ENCODE measurements at regions not wholly inside any gene's neighbourhood (a gene's known extent, or its start where the extent isn't known, plus 50 kb on each side); places are given as distances from the start of the nearest gene placed in this dataset.

DNA sequence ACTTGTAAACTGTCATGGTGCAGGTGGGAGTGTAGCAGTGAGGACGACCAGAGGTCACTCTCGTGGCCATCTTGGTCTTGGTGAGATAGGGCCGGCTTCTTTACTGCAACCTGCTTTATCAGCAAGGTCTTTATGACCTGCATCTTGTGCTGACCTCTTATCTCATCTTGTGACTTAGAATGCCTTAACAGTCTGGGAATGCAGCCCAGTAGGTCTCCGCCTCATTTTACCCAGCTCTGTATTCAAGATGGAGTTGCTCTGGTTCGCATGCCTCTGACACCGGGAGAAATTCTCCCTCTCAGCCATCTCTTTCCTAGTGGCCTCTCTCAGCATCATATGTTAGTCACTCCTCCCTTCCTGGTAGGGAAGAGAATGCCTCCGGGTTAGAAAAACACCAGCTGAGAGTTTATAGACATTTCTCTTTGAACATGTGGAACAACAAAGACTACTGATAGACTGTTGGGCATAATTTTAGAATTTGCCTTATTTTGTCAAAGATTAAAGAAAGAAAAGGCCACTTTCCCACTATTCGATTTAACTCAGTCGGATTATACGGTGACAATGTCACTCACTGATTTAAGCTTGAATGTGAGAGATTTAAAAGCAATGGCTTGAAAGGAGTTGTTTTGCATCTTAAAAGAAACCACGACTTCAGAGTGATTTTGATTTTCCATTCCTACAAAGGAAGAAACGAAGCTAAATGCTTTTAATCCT is 67.9 kb upstream of the SNX9 start:
- DNase-seq (ENCODE audit: low spot score) = no peak
- intact Hi-C loops (cut with DNase I) = loop anchor here (5.0 to 10.0 kb wide), 3 partner anchors 88 to 310 kb away; no protein-coding TSS in a partner anchor

DNA sequence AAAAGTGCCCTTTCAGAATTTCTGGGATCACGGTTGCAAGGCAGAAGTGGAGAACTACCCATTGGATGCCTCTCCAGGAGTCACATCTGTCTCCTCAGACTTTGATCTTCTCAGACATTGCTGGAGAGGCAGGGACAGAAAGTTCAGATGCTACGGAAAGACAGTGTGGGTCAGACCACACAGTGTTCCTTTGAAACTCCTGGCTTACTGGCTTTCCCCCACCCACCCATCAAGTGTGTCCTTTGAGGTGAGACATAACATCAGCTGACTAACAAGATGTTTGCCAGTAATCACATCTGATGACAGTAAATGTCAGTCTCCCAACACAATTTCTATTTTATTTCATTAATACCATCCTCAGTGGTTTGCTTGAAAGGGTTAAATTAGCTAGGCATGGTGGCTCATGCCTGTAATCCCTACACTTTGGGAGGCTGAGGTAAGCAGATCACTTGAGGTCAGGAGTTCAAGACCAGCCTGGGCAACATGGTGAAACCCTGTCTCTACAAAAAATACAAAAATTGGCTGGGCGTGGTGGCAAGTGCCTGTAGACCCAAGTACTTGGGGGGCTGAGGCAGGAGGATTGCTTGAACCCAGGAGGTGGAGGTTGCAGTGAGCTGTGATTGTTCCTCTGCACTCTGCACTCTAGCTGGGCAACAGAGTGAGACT is 67.2 kb upstream of the SNX9 start:
- DNase-seq (ENCODE audit: low spot score) = no peak
- intact Hi-C loops (cut with DNase I) = loop anchor here (5.0 to 10.0 kb wide), 3 partner anchors 89 to 309 kb away; no protein-coding TSS in a partner anchor

DNA sequence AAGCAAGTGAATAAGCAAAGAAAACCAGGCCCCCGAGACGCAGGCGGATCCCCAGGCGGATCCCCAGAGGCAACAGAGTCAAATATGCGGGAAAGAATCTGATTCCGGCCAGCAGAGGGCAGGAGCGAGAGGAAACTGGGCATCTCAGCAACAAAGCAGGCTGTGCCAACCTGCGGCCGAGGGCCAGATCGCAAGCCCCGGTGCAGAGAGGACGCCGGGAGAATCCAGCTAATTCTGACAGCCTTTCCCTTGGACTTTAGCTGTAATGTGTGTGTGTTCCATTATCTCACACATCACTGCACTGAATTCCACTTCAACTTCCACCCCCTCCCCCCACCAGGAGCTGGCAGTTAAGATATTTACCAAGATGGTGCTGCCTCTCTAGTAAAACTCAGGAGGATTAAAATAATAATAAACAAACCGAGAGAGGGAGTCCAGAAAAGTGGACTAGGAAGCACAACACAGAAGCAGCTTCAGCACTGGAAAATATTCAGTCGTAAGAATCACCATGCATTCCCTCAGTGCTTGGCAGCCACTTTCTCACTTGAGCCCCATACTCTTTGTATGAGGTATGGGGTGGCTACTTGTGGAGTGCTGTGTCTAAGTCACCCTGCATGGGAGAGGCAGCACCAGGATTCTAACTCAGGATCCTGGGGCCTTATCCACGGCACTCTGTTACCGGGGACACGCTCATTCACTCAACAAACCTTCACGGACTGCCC is 66.2 kb upstream of the SNX9 start:
- DNase-seq (ENCODE audit: low spot score) = peak; percentile 88
- intact Hi-C loops (cut with DNase I) = loop anchor here (5.0 to 10.0 kb wide), 3 partner anchors 90 to 308 kb away; no protein-coding TSS in a partner anchor

DNA sequence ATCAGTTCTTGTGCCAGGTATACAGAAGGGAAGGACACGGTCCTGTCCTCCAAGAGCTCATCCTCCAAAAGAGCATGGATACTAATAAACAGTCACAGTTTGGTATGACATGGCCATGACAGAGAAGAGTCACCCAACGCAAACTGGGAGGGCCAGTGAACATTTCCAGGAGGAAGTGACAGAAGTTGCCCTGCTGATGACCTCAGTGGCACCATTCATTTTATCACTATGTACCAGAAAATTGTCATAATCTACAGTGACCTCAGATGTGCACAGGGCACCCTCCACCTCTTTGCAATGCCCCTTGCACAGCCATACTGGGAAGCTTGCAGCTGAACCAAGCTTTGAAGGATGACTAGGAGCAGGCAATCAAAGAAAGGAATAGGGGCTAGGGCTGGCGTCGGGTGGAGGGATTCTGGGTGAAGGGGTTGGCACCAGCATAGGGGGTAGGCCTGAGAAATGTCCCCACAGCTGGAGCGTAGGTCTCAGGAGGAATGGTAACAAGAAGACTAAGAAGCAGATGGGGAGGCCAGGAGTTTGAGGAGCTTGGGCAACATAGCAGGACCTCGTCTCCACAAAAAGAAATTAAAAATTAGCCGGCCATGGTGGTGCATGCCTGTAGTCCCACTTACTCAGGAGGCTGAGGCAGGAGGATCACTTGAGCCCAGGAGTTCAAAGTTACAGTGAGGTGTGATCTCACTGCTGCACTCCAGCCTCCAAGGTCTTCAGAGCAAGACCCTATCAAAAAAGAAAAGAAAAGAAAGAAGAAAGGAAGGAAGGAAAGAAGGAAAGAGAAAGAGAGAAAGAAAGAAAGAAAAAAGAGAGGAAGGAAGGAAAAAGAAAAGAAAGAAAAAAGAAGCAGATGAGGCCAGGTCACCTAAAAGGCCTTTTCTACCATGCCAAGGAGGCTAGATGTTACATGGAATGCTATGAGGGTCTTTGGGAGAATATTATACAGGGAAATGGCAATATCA is 65.3 kb upstream of the SNX9 start:
- DNase-seq (ENCODE audit: low spot score) = no peak
- intact Hi-C loops (cut with DNase I) = loop anchor here (5.0 to 10.0 kb wide), 3 partner anchors 90 to 307 kb away; no protein-coding TSS in a partner anchor

DNA sequence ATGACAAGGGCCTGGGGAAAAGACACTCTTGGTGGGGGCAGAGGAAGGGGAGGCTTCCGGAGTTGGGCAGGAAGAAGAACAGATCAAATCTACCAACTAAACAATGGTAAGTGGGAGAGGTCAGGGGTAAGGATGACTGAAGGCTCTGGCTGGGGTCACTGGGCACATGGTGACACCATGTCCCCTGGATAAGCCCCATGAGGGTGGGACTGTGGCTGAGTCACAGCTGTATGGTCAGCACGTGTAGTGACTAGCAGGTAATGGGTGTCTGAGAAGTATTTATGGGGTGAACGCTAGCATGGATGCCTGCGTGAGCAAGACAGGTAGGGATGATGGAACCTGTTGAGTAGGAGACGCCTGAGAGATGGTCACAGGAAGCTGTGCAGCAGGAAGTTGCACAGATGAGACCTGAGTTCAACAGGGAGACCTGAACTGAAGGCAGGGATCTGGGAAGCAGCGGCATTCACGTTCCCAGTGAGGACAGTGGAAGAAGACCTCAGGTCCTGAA is 64.5 kb upstream of the SNX9 start:
- no peak for DNase-seq (ENCODE audit: low spot score)

DNA sequence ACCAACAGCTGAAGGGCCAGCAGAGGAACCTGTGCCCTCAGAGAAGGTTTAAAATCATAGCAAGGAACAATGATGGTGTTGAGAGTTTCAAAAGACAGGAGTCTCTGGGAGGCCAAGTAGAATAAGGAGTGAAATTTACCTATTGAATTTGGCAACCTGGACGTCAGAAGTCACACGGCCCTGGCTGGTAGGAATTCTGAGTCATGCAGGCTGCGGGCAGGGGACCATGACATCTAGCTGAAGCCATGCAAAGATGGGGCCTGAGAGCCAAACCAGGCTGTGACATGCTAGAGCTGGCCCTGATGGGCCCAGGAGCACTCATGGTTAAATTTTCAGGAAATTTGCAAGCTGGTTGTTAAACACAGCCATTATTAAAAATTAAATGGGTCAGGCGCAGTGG is 64.0 kb upstream of the SNX9 start:
- intact Hi-C loops (cut with DNase I) = loop anchor here (5.0 to 10.0 kb wide), 3 partner anchors 92 to 306 kb away; no protein-coding TSS in a partner anchor

More for the DNA sequence above, 64.5 kb upstream of the SNX9 start:
- intact Hi-C loops (cut with DNase I) = loop anchor here (5.0 to 10.0 kb wide), 3 partner anchors 91 to 306 kb away; no protein-coding TSS in a partner anchor

DNA sequence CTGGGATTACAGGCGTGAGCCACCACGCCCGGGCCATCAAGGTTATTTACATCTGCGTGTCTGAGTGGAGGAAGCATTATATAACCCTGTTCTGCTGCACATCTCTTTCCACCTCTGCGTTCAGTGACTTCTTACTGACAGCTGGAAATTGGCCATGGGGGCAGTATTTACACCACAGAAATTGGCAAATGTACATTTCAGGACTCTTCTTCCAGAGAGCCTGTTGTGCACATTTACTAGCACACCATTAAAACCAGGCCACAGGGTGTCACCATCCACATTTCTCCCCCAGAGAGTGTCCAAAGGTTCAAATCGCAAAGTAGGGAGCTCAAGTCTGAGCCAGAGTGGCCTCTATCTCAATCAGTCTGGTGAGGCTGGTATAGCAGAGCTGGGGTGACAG is 62.9 kb upstream of the SNX9 start:
- DNase-seq (ENCODE audit: low spot score) = no peak
- intact Hi-C loops (cut with DNase I) = loop anchor here (5.0 to 10.0 kb wide), 2 partner anchors 62 to 445 kb away; partner anchors contain the start of gene SNX9

More for the DNA sequence above, 64.0 kb upstream of the SNX9 start:
- DNase-seq (ENCODE audit: low spot score) = no peak

DNA sequence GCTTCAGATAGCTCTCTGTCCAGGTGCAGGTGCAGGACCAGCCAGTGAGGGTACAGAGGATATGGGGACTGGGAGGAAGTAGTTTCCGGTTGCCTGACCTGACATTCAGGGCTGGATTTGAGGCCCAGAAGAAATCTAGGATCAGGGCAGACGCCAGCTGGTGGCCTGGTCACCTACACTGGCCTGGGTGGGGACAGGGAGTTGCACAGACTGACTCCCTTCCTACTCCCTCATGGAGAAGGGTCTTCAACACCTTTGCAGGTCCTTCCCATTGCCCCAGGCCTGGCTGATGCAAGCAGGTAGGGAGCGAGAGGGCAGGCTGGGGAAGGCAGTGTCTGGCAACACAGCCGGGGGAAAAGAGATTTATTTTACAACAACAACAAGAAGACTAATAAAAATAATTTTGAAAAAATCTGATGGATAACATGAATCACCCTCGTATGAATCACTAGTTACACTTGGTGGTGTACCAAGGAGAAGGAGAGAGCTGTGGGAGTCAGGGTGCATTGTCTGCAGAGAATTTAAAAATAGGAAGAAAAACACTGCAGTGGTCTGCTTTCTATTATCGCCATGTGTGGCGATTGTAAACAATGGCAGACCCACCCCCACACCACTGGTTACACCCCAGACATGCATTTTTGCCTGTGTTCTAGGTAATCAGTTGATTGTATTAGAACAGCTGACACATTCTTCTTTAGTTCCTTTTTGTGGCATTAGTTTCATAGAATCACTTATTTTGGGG is 62.3 kb upstream of the SNX9 start:
- no peak for DNase-seq (ENCODE audit: low spot score)
- intact Hi-C loops (cut with DNase I) = loop anchor here (5.0 to 10.0 kb wide), 2 partner anchors 62 to 446 kb away; partner anchors contain the start of gene SNX9

DNA sequence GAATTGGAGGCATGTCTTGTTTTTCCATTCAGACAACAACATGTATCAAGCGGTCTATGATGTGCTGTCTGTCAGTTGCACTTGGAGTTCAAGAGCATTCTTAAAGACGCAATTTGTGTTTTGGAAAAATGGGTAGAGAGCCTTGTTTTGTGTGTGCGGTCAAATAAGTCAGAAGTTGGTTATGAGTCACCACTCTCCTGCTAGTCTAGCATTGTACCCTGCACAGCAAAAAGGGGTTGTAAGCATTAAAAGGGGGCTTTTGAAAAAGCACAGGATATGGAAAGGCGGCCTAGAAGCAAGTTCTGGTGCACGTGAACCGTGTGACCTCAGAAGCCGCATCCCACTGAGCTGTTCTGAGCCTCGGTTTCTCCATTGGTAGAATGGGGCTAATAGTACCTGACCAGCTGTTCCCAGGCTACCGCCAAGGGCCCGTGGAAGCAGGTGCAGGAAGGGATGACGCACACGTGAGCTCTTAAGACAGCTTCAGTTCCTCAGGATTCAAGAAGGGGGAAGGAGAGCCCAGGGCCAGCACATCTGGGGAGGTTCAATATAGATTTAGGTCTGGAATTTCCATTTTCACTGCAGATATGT is 61.6 kb upstream of the SNX9 start:
- no peak for DNase-seq (ENCODE audit: low spot score)
- intact Hi-C loops (cut with DNase I) = loop anchor here (5.0 to 10.0 kb wide), 2 partner anchors 61 to 447 kb away; partner anchors contain the start of gene SNX9

DNA sequence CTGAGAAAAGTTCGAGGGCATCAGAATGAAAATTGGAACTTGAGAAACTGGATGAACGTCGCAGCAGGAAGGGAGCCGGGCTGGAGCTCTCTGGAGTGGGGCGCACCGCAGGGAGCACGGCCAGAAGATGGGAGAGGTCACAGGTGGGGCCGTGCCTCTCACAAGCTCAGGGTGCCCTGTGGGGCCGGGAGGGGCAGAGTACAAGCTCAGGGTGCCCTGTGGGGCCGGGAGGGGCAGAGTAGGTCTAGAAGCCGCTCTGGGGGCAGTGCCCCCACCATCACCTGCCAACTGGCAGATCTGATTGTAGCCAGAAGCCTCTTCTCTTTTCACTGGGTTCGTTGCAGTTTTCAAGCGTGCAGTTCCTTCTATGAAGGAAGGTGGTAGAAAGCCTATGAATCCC is 61.1 kb upstream of the SNX9 start:
- intact Hi-C loops (cut with DNase I) = loop anchor here (5.0 to 10.0 kb wide), 2 partner anchors 60 to 447 kb away; partner anchors contain the start of gene SNX9

DNA sequence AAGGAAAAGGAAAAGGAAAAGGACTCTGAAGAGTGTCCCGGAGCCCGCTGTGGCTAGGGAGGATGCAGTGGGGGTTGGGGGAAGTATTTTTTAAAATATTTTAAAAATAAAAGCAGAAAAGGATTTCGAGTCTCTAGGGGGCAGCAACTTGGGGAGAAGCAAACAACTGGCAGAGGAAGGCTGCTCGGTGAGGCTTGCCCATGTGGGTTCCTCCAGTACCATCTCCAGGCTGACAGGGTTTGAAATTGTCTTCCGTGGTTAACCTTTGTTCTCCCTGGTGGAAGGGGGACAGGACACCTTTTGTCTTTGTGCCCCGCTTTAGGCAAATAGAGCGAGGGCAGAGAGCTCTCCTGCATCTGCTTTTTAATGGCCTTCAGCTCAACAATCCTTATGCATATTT is 60.4 kb upstream of the SNX9 start:
- intact Hi-C loops (cut with DNase I) = loop anchor here (5.0 to 10.0 kb wide), 2 partner anchors 60 to 448 kb away; partner anchors contain the start of gene SNX9
- DNase-seq (ENCODE audit: low spot score) = no peak

More for the DNA sequence above, 61.1 kb upstream of the SNX9 start:
- DNase-seq (ENCODE audit: low spot score) = no peak

DNA sequence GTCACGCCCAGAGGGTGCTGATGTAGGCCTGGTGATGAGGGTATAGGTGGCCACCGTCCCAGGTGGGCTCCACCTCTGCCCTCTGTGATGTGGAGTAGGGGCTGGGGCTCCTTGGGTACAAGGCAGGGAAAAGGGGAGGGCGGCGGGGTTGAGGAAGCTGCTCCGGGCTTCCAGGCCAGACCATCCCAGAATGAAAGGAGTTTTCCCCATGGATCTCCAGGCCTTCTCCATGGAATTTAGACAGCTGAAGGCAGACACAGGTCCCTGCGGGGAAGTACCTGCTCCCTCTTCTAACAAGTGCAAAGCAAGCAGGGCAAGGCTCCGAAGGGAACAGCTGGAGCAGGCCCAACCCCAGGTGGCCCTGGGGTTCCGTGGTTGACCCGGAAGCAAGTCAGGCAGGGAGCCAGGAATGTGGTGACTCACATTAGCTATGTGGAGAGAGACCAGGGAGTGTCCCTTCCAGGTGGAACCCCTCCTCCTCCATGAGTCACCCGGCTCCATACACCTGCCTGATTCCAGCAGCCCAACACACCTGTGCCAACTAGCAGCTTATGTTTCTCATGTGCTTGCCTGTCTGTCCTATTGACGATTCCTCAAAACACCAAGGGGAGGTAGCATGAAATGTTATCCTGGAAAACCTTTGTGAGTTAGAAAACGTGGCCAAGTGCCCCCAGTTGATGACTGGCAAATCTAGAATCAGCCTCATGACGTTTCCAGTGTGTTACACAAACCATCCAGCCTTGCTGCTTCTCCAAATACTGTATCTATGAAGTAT is 59.7 kb upstream of the SNX9 start:
- no peak for DNase-seq (ENCODE audit: low spot score)
- intact Hi-C loops (cut with DNase I) = loop anchor here (5.0 to 10.0 kb wide), 2 partner anchors 59 to 449 kb away; partner anchors contain the start of gene SNX9

DNA sequence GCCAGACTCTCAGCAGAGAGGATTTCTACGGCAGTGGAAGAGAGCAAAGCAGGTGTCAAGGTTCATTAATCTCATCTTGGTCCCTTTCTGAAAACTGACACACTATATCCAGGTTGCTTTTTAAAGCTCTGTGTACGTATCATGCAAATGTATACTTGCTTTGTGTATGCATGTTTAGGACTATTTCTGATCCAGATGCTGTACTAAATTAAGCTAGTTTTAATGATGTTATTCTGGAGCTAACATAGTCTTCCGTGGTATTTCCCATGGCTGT is 59.2 kb upstream of the SNX9 start:
- intact Hi-C loops (cut with DNase I) = loop anchor here (5.0 to 10.0 kb wide), 2 partner anchors 58 to 449 kb away; partner anchors contain the start of gene SNX9

DNA sequence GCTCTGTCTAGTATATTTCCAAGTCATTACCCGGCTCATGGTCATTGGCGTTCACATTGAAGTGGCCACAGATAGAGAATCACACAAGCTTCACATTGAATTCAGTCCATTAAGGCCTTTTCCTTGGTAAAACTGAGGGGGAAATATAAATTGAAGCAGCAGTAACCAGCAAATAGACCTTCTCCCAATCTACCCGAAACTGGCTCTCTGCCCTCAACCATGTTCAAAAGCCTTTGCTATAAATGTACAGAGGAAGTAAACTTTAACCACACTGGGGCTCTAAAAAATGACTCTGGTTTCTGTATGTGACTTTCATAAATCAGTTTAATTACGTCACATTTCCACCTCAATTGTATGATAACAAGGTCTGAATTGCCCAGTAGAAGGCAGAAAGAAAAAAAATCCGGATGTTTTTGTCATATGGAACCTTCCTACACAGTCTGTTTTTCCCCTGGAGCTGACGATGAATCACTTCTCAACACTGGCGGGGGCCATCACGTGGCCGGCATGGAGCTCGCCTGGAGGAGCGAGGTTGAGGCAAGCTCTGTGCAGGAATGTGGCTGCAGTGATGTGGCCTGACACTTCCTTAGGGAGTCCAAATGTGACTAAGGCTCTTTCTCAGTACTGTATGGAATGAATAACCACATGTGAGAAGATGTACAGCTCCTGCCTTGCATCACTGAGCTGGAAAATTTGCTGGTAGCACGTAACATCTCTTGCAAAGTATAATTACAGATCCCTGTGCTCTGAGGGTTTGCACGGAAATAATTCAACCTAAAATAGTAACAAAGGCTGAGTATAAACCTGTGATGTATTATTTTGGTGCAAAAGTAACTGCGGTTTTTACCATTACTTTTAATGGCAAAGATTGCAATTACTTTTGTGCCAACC is 58.6 kb upstream of the SNX9 start:
- peak; percentile 92 for DNase-seq (ENCODE audit: low spot score)
- intact Hi-C loops (cut with DNase I) = loop anchor here (5.0 to 10.0 kb wide), 2 partner anchors 58 to 450 kb away; partner anchors contain the start of gene SNX9

More for the DNA sequence above, 59.2 kb upstream of the SNX9 start:
- DNase-seq (ENCODE audit: low spot score) = no peak
